BE2C (cell line): ENCODE measurements at regions not wholly inside any gene's neighbourhood (a gene's known extent, or its start where the extent isn't known, plus 50 kb on each side); places are given as distances from the start of the nearest gene placed in this dataset.
A peak's percentile ranks its signal among the peaks of the same experiment; 100 is the strongest.

Experiments used
- DNase-seq: peaks from one replicate; pipeline ENCODE4 v3.0.0-alpha.2; 2020
- H3K27me3 ChIP-seq: fragments of 250-450 bp; sonication (Bioruptor Pico); 2 replicates; pipeline ENCODE4 v1.5.1; 2020; ENCODE audit warnings: mild to moderate bottlenecking
- H3K36me3 ChIP-seq: fragments of 250-450 bp; sonication (Bioruptor Pico); 2 replicates; pipeline ENCODE4 v1.5.1; 2020; ENCODE audit warnings: mild to moderate bottlenecking
- H3K4me1 ChIP-seq: fragments of 250-450 bp; sonication (Bioruptor Pico); 2 replicates; pipeline ENCODE4 v1.5.1; 2020
- H3K4me3 ChIP-seq: 2 replicates; pipeline ENCODE4 v1.5.1; 2011; ENCODE audit warnings: low read depth, low read length
- H3K9me3 ChIP-seq: fragments of 250-450 bp; sonication (Bioruptor Pico); 2 replicates; pipeline ENCODE4 v1.5.1; 2020
- TF ChIP-seq, protein P1 (sequence below): IDR thresholded peaks from 2 replicates; pipeline ENCODE4 v1.5.1; 2012; ENCODE audit warnings: mild to moderate bottlenecking, low read depth, low read length

DNA sequence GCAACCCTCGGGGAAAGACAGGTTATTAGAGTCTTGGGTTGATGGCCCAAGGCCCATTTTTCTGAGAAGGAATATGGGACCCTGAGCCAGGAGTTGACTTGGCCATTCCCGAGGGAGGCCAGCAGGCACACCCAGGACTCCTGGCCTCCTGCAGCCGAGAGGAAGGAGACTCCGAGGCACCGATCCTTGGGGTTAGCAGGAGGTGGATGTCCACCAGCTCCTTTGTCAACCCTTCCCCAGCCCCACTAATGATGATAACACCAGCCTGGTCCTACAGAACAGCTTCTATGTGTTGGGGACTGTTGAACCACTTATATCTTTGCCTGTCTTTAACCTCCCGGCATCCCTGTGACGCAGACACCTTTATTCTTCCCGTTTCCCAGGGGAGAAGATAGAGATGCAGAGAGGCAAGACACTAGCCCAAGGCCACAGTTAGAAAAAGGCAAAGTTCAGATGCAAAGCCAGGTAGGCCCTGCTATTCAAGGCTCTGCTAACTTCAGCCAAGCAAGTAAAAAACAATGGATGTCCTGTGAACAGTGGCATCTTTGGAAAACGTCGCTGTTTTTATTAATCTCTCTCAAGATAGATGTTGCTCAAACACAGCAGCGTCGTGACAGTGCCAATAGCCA, 767.3 kb upstream of the TBX3 start:
- TF ChIP-seq, protein P1, sequence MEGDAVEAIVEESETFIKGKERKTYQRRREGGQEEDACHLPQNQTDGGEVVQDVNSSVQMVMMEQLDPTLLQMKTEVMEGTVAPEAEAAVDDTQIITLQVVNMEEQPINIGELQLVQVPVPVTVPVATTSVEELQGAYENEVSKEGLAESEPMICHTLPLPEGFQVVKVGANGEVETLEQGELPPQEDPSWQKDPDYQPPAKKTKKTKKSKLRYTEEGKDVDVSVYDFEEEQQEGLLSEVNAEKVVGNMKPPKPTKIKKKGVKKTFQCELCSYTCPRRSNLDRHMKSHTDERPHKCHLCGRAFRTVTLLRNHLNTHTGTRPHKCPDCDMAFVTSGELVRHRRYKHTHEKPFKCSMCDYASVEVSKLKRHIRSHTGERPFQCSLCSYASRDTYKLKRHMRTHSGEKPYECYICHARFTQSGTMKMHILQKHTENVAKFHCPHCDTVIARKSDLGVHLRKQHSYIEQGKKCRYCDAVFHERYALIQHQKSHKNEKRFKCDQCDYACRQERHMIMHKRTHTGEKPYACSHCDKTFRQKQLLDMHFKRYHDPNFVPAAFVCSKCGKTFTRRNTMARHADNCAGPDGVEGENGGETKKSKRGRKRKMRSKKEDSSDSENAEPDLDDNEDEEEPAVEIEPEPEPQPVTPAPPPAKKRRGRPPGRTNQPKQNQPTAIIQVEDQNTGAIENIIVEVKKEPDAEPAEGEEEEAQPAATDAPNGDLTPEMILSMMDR: no peak
- Histone ChIP-seq H3K9me3 (no peaks in the 10 kb centered on the region), H3K27me3 (no peaks in the 10 kb centered on the region), H3K4me1 (peaks cover 46% of the 10 kb centered on the region), H3K4me3 (peak overlapping the region; percentile 49), H3K36me3 (no peaks in the 10 kb centered on the region)
- DNase-seq: peak; percentile 38

DNA sequence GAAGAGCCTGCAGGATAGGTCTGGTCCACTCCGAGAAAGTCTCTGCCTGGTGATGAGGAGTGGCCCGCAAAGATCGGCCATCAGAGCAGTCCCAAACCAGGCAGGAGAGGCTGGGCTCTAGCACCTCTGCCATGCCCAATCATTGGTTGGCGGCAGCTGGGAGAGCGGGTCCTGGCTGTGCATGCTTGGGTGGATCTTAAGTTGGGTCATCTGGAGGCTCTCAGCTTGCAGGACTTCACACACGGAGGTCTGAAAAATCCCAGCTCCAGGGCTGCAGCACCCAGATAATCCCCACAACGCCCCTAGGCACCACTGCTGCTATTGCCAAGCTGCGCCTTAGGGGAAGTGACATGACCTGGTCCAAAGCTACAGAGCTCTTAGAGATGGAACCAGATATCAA, 766.7 kb upstream of the TBX3 start:
- Histone ChIP-seq H3K27me3 (no peaks in the 10 kb centered on the region), H3K4me1 (peaks cover 40% of the 10 kb centered on the region), H3K36me3 (no peaks in the 10 kb centered on the region), H3K9me3 (no peaks in the 10 kb centered on the region), H3K4me3 (no peak overlapping the region)
- peak; percentile 57 for DNase-seq
- TF ChIP-seq, protein P1: no peak

DNA sequence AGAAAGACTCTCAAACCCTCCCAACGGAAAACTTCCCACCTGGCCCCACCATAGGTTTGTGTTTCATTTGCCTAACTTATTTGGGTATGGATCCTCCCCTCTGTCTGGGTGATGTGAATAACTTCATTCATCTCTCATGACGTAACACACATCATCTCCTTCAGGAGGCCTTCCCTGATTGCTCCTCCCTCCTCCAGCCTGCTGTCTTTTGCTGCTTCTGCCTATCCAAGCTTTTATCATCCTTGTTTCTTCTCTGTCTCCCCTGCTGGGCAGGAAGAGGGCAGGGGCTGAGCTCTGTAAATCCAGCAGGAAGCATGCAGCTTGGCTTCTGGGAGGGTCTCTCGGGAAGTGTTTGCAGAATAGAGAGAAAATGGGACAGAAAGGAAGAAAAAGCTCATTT, 766.0 kb upstream of the TBX3 start:
- Histone ChIP-seq H3K36me3 (no peaks in the 10 kb centered on the region), H3K4me3 (no peak overlapping the region), H3K27me3 (no peaks in the 10 kb centered on the region), H3K9me3 (no peaks in the 10 kb centered on the region), H3K4me1 (peaks cover 40% of the 10 kb centered on the region)
- TF ChIP-seq, protein P1: no peak
- DNase-seq: no peak

DNA sequence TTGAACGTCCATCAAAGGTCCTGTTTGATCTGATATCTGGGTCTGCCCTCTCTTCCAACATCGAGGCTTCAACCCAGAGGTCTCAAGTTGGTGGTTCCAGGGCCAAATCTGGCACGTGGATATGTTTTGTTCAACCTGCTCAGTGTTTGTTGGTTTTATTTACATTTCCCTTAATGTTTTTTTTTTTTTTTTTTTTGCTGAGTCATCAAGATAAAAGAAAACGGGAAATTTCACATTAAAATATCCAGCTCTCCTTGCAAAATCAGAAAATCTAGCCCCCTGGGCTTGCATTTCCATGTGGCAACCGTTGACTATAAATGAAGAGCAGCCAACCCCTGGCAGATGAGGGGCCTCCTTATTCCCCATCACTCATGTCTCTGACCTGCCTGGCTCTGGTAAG, 765.6 kb upstream of the TBX3 start:
- TF ChIP-seq, protein P1: no peak
- H3K4me1 ChIP-seq: peaks cover 35% of the 10 kb centered on the region
- no peak for DNase-seq
- H3K9me3 ChIP-seq: no peaks in the 10 kb centered on the region
- H3K27me3 ChIP-seq: no peaks in the 10 kb centered on the region
- no peak overlapping the region for H3K4me3 ChIP-seq
- no peaks in the 10 kb centered on the region for H3K36me3 ChIP-seq

DNA sequence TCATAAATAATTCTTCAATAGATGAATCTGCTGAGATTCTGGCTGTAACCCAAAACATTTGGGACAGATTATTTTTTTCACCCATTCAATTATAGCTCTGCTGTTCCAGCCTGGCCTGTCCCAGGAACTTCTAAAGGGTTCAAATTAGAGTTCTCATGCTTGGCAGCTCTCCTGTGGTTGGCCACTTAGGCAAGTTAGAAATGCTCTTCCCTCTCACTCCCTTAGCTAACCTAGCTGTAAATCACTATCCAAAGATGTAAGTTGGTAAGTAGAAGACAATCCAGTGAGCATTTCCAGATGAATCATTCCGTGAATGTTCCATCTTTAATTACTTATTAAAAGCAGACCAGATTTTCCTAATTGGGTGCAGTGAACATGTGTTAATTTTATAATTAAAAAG, 760.4 kb upstream of the TBX3 start:
- TF ChIP-seq, protein P1: no peak
- no peaks in the 10 kb centered on the region for H3K36me3 ChIP-seq
- H3K27me3 ChIP-seq: no peaks in the 10 kb centered on the region
- H3K9me3 ChIP-seq: 0 out of 2 replicates have a peak, but pooled peaks cover 4% of the 10 kb centered on the region
- H3K4me3 ChIP-seq: no peak overlapping the region
- no peak for DNase-seq
- H3K4me1 ChIP-seq: peaks cover 18% of the 10 kb centered on the region

DNA sequence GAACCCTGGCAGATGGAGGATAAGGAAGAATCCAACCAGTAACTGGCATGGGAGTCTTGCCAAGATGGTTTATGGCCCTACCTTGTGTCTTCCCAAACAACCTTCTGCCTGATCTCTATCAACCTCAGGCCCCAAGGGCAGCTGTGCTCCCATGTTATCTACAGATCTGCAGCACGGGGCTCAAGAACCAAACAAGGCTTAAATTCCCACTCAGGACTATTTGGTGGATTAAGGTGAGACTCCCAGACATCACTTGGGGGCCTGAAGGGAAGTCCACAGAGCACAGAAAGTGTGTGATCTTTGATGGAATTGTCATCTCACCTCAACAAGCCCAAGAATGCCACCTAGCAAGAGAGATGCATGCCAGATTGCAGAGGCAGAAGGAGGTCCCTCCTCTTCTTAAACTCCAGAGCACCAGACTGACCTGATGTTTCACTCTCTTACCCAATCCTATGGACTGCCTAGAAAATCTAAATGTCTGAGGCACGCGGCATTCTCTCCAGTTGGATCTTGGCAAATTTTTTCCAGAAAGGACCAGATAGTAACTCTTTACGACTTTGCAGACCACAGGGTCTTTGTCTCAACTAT, 759.5 kb upstream of the TBX3 start:
- TF ChIP-seq, protein P1: no peak
- no peaks in the 10 kb centered on the region for H3K27me3 ChIP-seq
- 0 out of 2 replicates have a peak, but pooled peaks cover 4% of the 10 kb centered on the region for H3K9me3 ChIP-seq
- DNase-seq: no peak
- H3K4me1 ChIP-seq: peaks cover 22% of the 10 kb centered on the region
- no peaks in the 10 kb centered on the region for H3K36me3 ChIP-seq
- H3K4me3 ChIP-seq: no peak overlapping the region
